K562 (cell line): ENCODE measurements at regions not wholly inside any gene's neighbourhood (a gene's known extent, or its start where the extent isn't known, plus 50 kb on each side); places are given as distances from the start of the nearest gene placed in this dataset.

Experiments used
- ATAC-seq: fragments of 200-7000 bp; cut with Tn5 transposase; 3 replicates; pipeline ENCODE4 v1.9.1; 2020; ENCODE audit warnings: moderate library complexity
- BruUV-seq: library from RNA; stranded (reverse); fragments of 400-500 nt; replicated peaks from 2 replicates; lab custom pipeline; 2021; lab: Mats Ljungman, UMichigan
- CTCF ChIA-PET: fragments of 300-600 bp; formaldehyde crosslinking; extraction: SDS; loops from one replicate; lab custom pipeline; 2021; ENCODE audit warnings: low intra/inter-chr PET ratio; lab: Yijun Ruan, JAX
- POLR2A ChIA-PET: fragments of 300-600, 350-650 bp; sonication (Branson Sonifier 250); formaldehyde crosslinking; extraction: SDS; loops from one replicate; lab custom pipeline; 2021; ENCODE audit warnings: antibody characterized with exemption, inconsistent platforms; lab: Yijun Ruan, JAX
- DNase-seq, 4 experiments: peaks; one replicate each; pipeline versions ENCODE4 v3.0.0 to v3.0.0-alpha.2; 2011 to 2018; ENCODE audit warnings: low spot score in 3 of 4, mixed read lengths in 3 of 4; ENCODE audit errors: extremely low read depth in 1 of 4
- FAIRE-seq: peaks from 2 replicates; lab custom pipeline; 2011; peaks lifted over from hg19 to GRCh38; lab: Jason Lieb, UNC
- H2AFZ ChIP-seq: 2 replicates; pipeline ENCODE4 v1.6.0; 2011; ENCODE audit warnings: low read depth, low read length, control low read depth, inconsistent platforms
- H3K27ac ChIP-seq: fragments of 200-600 bp; 3 replicates; pipeline ENCODE4 v1.8.0; 2011; ENCODE audit warnings: low read depth, mild to moderate bottlenecking, control low read depth, inconsistent platforms, low read length, moderate library complexity, mixed read lengths; ENCODE audit errors: extremely low read depth
- H3K27me3 ChIP-seq, 2 experiments: fragments of 300-600 bp in 1 of 2; 2 replicates in 1 of 2; 3 replicates in 1 of 2; pipeline versions ENCODE4 v1.6.0 to v1.8.0; 2011; ENCODE audit warnings: inconsistent platforms in 2 of 2, low read length in 2 of 2, mild to moderate bottlenecking in 1 of 2, mixed read lengths in 1 of 2, moderate library complexity in 1 of 2; ENCODE audit not compliant: control insufficient read depth in 2 of 2, insufficient read depth in 2 of 2
- H3K36me3 ChIP-seq: fragments of 300-600 bp; 3 replicates; pipeline ENCODE4 v1.8.0; 2011; ENCODE audit warnings: mild to moderate bottlenecking, low read length, inconsistent platforms; ENCODE audit not compliant: control insufficient read depth, insufficient read depth
- H3K4me1 ChIP-seq, 2 experiments: fragments of 200-600 bp in 1 of 2; replicated peaks in 1 of 2; 2 replicates in 1 of 2; 3 replicates in 1 of 2; pipeline versions ENCODE4 v1.5.1 to v1.8.0; 2011; ENCODE audit warnings: inconsistent platforms in 2 of 2, low read length in 2 of 2, mild to moderate bottlenecking in 1 of 2, mixed read lengths in 1 of 2, moderate library complexity in 1 of 2; ENCODE audit not compliant: control insufficient read depth in 2 of 2, insufficient read depth in 2 of 2
- H3K4me2 ChIP-seq: 2 replicates; pipeline ENCODE4 v1.6.1; 2011; ENCODE audit warnings: low read length, control low read depth, inconsistent platforms, mixed read lengths; ENCODE audit not compliant: insufficient read depth
- H3K4me3 ChIP-seq: fragments of 200-600 bp; sonication (generic), shearing (Covaris generic); 2 replicates; pipeline ENCODE4 v1.5.1; 2016; ENCODE audit warnings: control low read depth, inconsistent platforms
- H3K79me2 ChIP-seq: fragments of 200-600 bp; 3 replicates; pipeline ENCODE4 v1.8.0; 2011; ENCODE audit warnings: low read length, inconsistent platforms; ENCODE audit not compliant: control insufficient read depth, insufficient read depth
- H3K9ac ChIP-seq, 2 experiments: 2 replicates each; pipeline versions ENCODE4 v1.6.0 to v1.6.1; 2011; ENCODE audit warnings: low read depth in 2 of 2, low read length in 2 of 2, control low read depth in 1 of 2, inconsistent platforms in 1 of 2, mild to moderate bottlenecking in 1 of 2, mixed read lengths in 1 of 2; ENCODE audit not compliant: insufficient read depth in 1 of 2
- H3K9me1 ChIP-seq: one replicate; pipeline ENCODE4 v1.6.0; 2011; ENCODE audit warnings: inconsistent platforms, mild to moderate bottlenecking, low read length, moderate library complexity; ENCODE audit not compliant: control insufficient read depth, insufficient read depth
- H3K9me3 ChIP-seq: replicated peaks from 2 replicates; pipeline ENCODE4 v1.5.1; 2011; ENCODE audit warnings: low read depth, low read length, inconsistent platforms; ENCODE audit not compliant: control insufficient read depth, insufficient read depth
- H4K20me1 ChIP-seq: replicated peaks from 2 replicates; pipeline ENCODE4 v1.6.1; 2011; ENCODE audit warnings: low read length, inconsistent platforms, mixed read lengths; ENCODE audit not compliant: control insufficient read depth, insufficient read depth
- ASH1L ChIP-seq: fragments of 450-650 bp; IDR thresholded peaks from 2 replicates; pipeline ENCODE4 v1.6.1; 2018; ENCODE audit warnings: borderline replicate concordance, mild to moderate bottlenecking, low read depth; ENCODE audit not compliant: partially characterized antibody
- HNRNPH1 ChIP-seq: fragments of 200-400 bp; formaldehyde crosslinking; optimal IDR thresholded peaks from 2 replicates; pipeline ENCODE3; 2017; ENCODE audit warnings: low read depth, mild to moderate bottlenecking, low read length, moderate library complexity
- HNRNPUL1 ChIP-seq: fragments of 200-400 bp; formaldehyde crosslinking; IDR thresholded peaks from 2 replicates; pipeline ENCODE4 v1.6.1; 2017; ENCODE audit warnings: low read length
- NCOA4 ChIP-seq: fragments of 450-650 bp; IDR thresholded peaks from 2 replicates; pipeline ENCODE4 v1.6.1; 2018; ENCODE audit warnings: mild to moderate bottlenecking; ENCODE audit not compliant: partially characterized antibody
- NR4A1 ChIP-seq, 2 experiments: fragments of 250-450 bp in 1 of 2; fragments of 450-650 bp in 1 of 2; sonication (Bioruptor Pico) in 1 of 2; IDR thresholded peaks; 2 replicates each; pipeline versions ENCODE4 v1.4.0 to v1.6.1; 2016 to 2020; ENCODE audit warnings: mild to moderate bottlenecking in 2 of 2, missing compliant biosample characterization in 1 of 2, missing genetic modification characterization in 1 of 2, moderate library complexity in 1 of 2
- PRDM10 ChIP-seq: fragments of 450-650 bp; IDR thresholded peaks from 2 replicates; pipeline ENCODE4 v1.6.1; 2018; ENCODE audit not compliant: partially characterized antibody
- SFPQ ChIP-seq: fragments of 200-400 bp; formaldehyde crosslinking; IDR thresholded peaks from 2 replicates; pipeline ENCODE4 v1.6.1; 2017; ENCODE audit warnings: mild to moderate bottlenecking, low read depth, low read length, moderate library complexity
- SMARCE1 ChIP-seq: fragments of 450-650 bp; IDR thresholded peaks from 2 replicates; pipeline ENCODE4 v1.7.1; 2016; ENCODE audit warnings: mild to moderate bottlenecking
- SPI1 ChIP-seq: IDR thresholded peaks from 2 replicates; pipeline ENCODE4 v1.6.1; 2011; ENCODE audit warnings: low read depth, low read length, control low read depth, borderline replicate concordance
- TGIF2 ChIP-seq: sonication (generic); formaldehyde crosslinking; IDR thresholded peaks from 2 replicates; pipeline ENCODE4 v1.8.1; 2022; ENCODE audit warnings: mild to moderate bottlenecking, missing genetic modification reagents, moderate library complexity
- TRIM25 ChIP-seq: fragments of 450-650 bp; IDR thresholded peaks from 2 replicates; pipeline ENCODE4 v1.7.0; 2016; ENCODE audit warnings: borderline replicate concordance
- ZBTB9 ChIP-seq: fragments of 450-650 bp; formaldehyde crosslinking; IDR thresholded peaks from 2 replicates; pipeline ENCODE4 v1.4.0; 2020; ENCODE audit warnings: mild to moderate bottlenecking, moderate library complexity
- ZFPM2 ChIP-seq: fragments of 250-450 bp; sonication (Bioruptor Pico); IDR thresholded peaks from 2 replicates; pipeline ENCODE4 v1.5.1; 2022; ENCODE audit warnings: mild to moderate bottlenecking
- ZNF830 ChIP-seq: fragments of 250-450 bp; sonication (Bioruptor Pico); IDR thresholded peaks from 2 replicates; pipeline ENCODE4 v1.5.0; 2021; ENCODE audit warnings: mild to moderate bottlenecking
- WGBS: fragments of 100-300 bp; shearing (Covaris generic); methylation state at CpG from one replicate; pipeline ENCODE4 v1.1.6; 2016; ENCODE audit warnings: low coverage, mixed read lengths; ENCODE audit not compliant: insufficient coverage; ENCODE audit errors: missing lambda C conversion rate; 5-methylcytosine and 5-hydroxymethylcytosine counted together
- in situ Hi-C: fragments of 300-500 bp; cut with MboI; formaldehyde crosslinking; loops from 4 replicates; pipeline ENCODE4 v1.15.0; 2018; ENCODE audit warnings: inconsistent platforms, mixed read lengths
- intact Hi-C: fragments of 100-400 bp; cut with micrococcal nuclease; formaldehyde crosslinking; loops from 2 replicates; pipeline ENCODE4 v1.14.2; 2022

GRCh38 chr1:244283772-244284171, 167.9 kb downstream of the ADSS2 start:
- no peak for FAIRE-seq
- 7% methylated on average over 4 of the region's 4 CpGs for WGBS
- DNase-seq, result no peak
- ChIA-PET POLR2A (interaction anchor here (0.5 kb wide), 1 partner anchor 19 kb away, joined by 3 read pairs; no protein-coding TSS in a partner anchor), CTCF (no interaction called here)
- Histone ChIP-seq H4K20me1 (no peaks in the 10 kb centered on the region), H3K9me3 (peaks cover under 1% of the 10 kb centered on the region; the same call in 1 of the 2 replicates), H3K36me3 (no peaks in the 10 kb centered on the region), H3K27ac (no peak overlapping the region), H3K9me1 (no peaks in the 10 kb centered on the region), H3K4me2 (no peak overlapping the region), H2AFZ (no peak overlapping the region), H3K9ac (no peak overlapping the region), H3K4me3 (no peak overlapping the region), H3K4me1 (peaks cover 0 to 4% of the 10 kb centered on the region in 2 experiments; a peak in 2 of 5 replicates), H3K27me3 (peaks cover 28 to 39% of the 10 kb centered on the region in 2 experiments), H3K79me2 (no peaks in the 10 kb centered on the region)
- in situ Hi-C loops (no loop called here), intact Hi-C loops (no loop called here)
- BruUV-seq, result no TSS peak
- ATAC-seq, result no peak
- TF ChIP-seq NR4A1 (CRISPR knock-in tag; IDR thresholded peaks at IDR 0.05) (no peak), NR4A1 (tag; IDR thresholded peaks at IDR 0.05) (no peak), ZNF830 (CRISPR knock-in tag) (no peak), PRDM10 (no peak), HNRNPUL1 (no peak), TGIF2 (CRISPR knock-in tag) (no peak), HNRNPH1 (no peak), SFPQ (no peak), SMARCE1 (no peak), TRIM25 (no peak), SPI1 (no peak), ZBTB9 (CRISPR knock-in tag) (no peak), ASH1L (no peak), ZFPM2 (CRISPR knock-in tag) (no peak), NCOA4 (no peak)
